Esophagus mucosa (tissue), 1 donor: ENCODE measurements at regions not wholly inside any gene's neighbourhood (a gene's known extent, or its start where the extent isn't known, plus 50 kb on each side); places are given as distances from the start of the nearest gene placed in this dataset.

Source experiments
- ATAC-seq: fragments of 200-7000 bp; cut with Tn5 transposase; one replicate; pipeline ENCODE4 v1.9.1; 2020
- donor health status: DM: yes; HTN: yes; CAD: no.

GRCh38 chrX:155682834-155683233 is 70.1 kb upstream of the TMLHE start:
- no peak for ATAC-seq

GRCh38 chrX:155679715-155680114 is 67.0 kb upstream of the TMLHE start:
- ATAC-seq: no peak

- no peak for ATAC-seq
Measured at GRCh38 chrX:155673338-155673737, 60.6 kb upstream of the TMLHE start.

GRCh38 chrX:155666741-155667140 is 54.0 kb upstream of the TMLHE start:
- no peak for ATAC-seq
